Lower leg skin (tissue), 3 donors: ENCODE measurements at regions not wholly inside any gene's neighbourhood (a gene's known extent, or its start where the extent isn't known, plus 50 kb on each side); places are given as distances from the start of the nearest gene placed in this dataset.
"Not testable (repeated sequence)": the region's sequence is repeated elsewhere in the genome, so short reads cannot be mapped to it uniquely, and the experiment has no call there.

Experiments
- CTCF ChIP-seq, 3 donors: fragments of 450-650 bp; IDR thresholded peaks; one replicate each; pipeline ENCODE4 v1.5.1; 2016; ENCODE audit warnings: antibody characterized with exemption in 3 of 3, mild to moderate bottlenecking in 3 of 3, moderate library complexity in 2 of 3
- POLR2A ChIP-seq, 2 donors: fragments of 450-650 bp; IDR thresholded peaks; one replicate each; pipeline ENCODE4 v1.6.1; 2016 to 2017; ENCODE audit warnings: antibody characterized with exemption in 2 of 2, mild to moderate bottlenecking in 1 of 2, moderate library complexity in 1 of 2

- not testable (repeated sequence) for TF ChIP-seq CTCF, POLR2A (IDR thresholded peaks at IDR 0.05)
Measured at GRCh38 chr7:119951614-119952013, 321.4 kb upstream of the KCND2 start.
